GM23338 (cell line): ENCODE measurements at regions not wholly inside any gene's neighbourhood (a gene's known extent, or its start where the extent isn't known, plus 50 kb on each side); places are given as distances from the start of the nearest gene placed in this dataset.

ENCODE experiments used
- ATAC-seq: fragments of 200-7000 bp; cut with Tn5 transposase; 3 replicates; pipeline ENCODE4 v1.9.1; 2020
- DNase-seq: peaks from one replicate; pipeline ENCODE4 v3.0.0-alpha.2; 2015; ENCODE audit warnings: low spot score
- H2AFZ ChIP-seq: fragments of 200-600 bp; sonication (generic); 2 replicates; pipeline ENCODE4 v1.8.0; 2016; ENCODE audit warnings: antibody characterized with exemption, mild to moderate bottlenecking, moderate library complexity
- H3F3A ChIP-seq: fragments of 200-600 bp; sonication (generic); replicated peaks from 2 replicates; pipeline ENCODE4 v1.8.0; 2017; ENCODE audit warnings: antibody characterized with exemption, mixed run types, low read depth
- H3K27ac ChIP-seq: fragments of 200-600 bp; sonication (generic); 2 replicates; pipeline ENCODE4 v1.6.1; 2016; ENCODE audit warnings: low read depth
- H3K27me3 ChIP-seq: fragments of 200-600 bp; sonication (generic); 2 replicates; pipeline ENCODE4 v1.8.0; 2016; ENCODE audit warnings: mild to moderate bottlenecking, mixed run types, moderate library complexity; ENCODE audit not compliant: insufficient read depth
- H3K36me3 ChIP-seq: fragments of 200-600 bp; sonication (generic); 2 replicates; pipeline ENCODE4 v1.8.0; 2016; ENCODE audit warnings: mild to moderate bottlenecking; ENCODE audit not compliant: insufficient read depth
- H3K4me1 ChIP-seq: fragments of 200-600 bp; sonication (generic); 2 replicates; pipeline ENCODE4 v1.8.0; 2016; ENCODE audit warnings: mild to moderate bottlenecking, moderate library complexity; ENCODE audit not compliant: insufficient read depth
- H3K4me2 ChIP-seq: fragments of 200-600 bp; sonication (generic); 2 replicates; pipeline ENCODE4 v1.7.1; 2017; ENCODE audit warnings: mixed run types
- H3K4me3 ChIP-seq: fragments of 200-600 bp; sonication (generic); 2 replicates; pipeline ENCODE4 v1.6.1; 2016; ENCODE audit warnings: mixed run types
- H3K79me2 ChIP-seq: fragments of 200-600 bp; sonication (generic); replicated peaks from 2 replicates; pipeline ENCODE4 v1.8.0; 2017; ENCODE audit warnings: mild to moderate bottlenecking; ENCODE audit not compliant: insufficient read depth
- H3K9me2 ChIP-seq: fragments of 200-600 bp; sonication (generic); 2 replicates; pipeline ENCODE4 v1.8.0; 2017; ENCODE audit not compliant: insufficient read depth
- H4K20me1 ChIP-seq: fragments of 200-600 bp; sonication (generic); replicated peaks from 2 replicates; pipeline ENCODE4 v1.8.0; 2017; ENCODE audit warnings: mild to moderate bottlenecking; ENCODE audit not compliant: insufficient read depth
- H3K27ac Mint-ChIP-seq: 2 replicates; pipeline ENCODE4 v1.8.0; 2020; ENCODE audit warnings: inconsistent platforms, mild to moderate bottlenecking, moderate library complexity, mixed read lengths
- H3K27me3 Mint-ChIP-seq: 3 replicates; pipeline ENCODE4 v1.8.0; 2022; ENCODE audit warnings: low read depth, mild to moderate bottlenecking, moderate library complexity, mixed read lengths, inconsistent platforms; ENCODE audit not compliant: insufficient read depth, poor library complexity
- H3K36me3 Mint-ChIP-seq: 3 replicates; pipeline ENCODE4 v1.8.0; 2021; ENCODE audit warnings: low read depth, mild to moderate bottlenecking, inconsistent platforms, moderate library complexity, mixed read lengths
- H3K4me1 Mint-ChIP-seq: 3 replicates; pipeline ENCODE4 v1.8.0; 2020; ENCODE audit warnings: mild to moderate bottlenecking, inconsistent platforms, mixed read lengths
- H3K4me3 Mint-ChIP-seq: 3 replicates; pipeline ENCODE4 v1.8.0; 2021; ENCODE audit warnings: moderate library complexity, mild to moderate bottlenecking, inconsistent platforms, mixed read lengths
- H3K9me3 Mint-ChIP-seq: 3 replicates; pipeline ENCODE4 v1.8.0; 2020; ENCODE audit warnings: moderate library complexity, mild to moderate bottlenecking, inconsistent platforms, mixed read lengths
- CREB1 ChIP-seq: fragments of 250-450 bp; sonication (Bioruptor Pico); IDR thresholded peaks from 2 replicates; pipeline ENCODE4 v1.5.0; 2020; ENCODE audit warnings: low read depth, mild to moderate bottlenecking, moderate library complexity
- CTCF ChIP-seq, 2 experiments: fragments of 200-600 bp in 1 of 2; sonication (generic) in 1 of 2; conservative IDR thresholded peaks; 2 replicates each; pipeline versions ENCODE4 v1.5.1 to v1.6.1; 2016 to 2017; ENCODE audit warnings: antibody characterized with exemption in 2 of 2, low read depth in 2 of 2, mild to moderate bottlenecking in 2 of 2, moderate library complexity in 1 of 2
- ETS1 ChIP-seq: IDR thresholded peaks from 2 replicates; pipeline ENCODE4 v1.6.1; 2016; ENCODE audit warnings: antibody characterized with exemption
- EZH2 ChIP-seq: fragments of 200-600 bp; sonication (generic); IDR thresholded peaks from one replicate; pipeline ENCODE4 v1.8.0; 2017; ENCODE audit warnings: antibody characterized with exemption, mild to moderate bottlenecking, low read depth; ENCODE audit not compliant: unreplicated experiment
- EZH2phosphoT487 ChIP-seq: fragments of 200-600 bp; sonication (generic); IDR thresholded peaks from one replicate; pipeline ENCODE4 v1.8.1; 2018; ENCODE audit warnings: antibody characterized with exemption; ENCODE audit not compliant: unreplicated experiment
- JUNB ChIP-seq: IDR thresholded peaks from one replicate; pipeline ENCODE4 v1.6.1; 2016; ENCODE audit warnings: antibody characterized with exemption; ENCODE audit not compliant: unreplicated experiment
- NANOG ChIP-seq: IDR thresholded peaks from 2 replicates; pipeline ENCODE4 v1.6.1; 2016; ENCODE audit warnings: antibody characterized with exemption, borderline replicate concordance
- POLR2AphosphoS5 ChIP-seq: IDR thresholded peaks from 2 replicates; pipeline ENCODE4 v1.6.1; 2016; ENCODE audit warnings: antibody characterized with exemption, low read depth
- STAT1 ChIP-seq: IDR thresholded peaks from one replicate; pipeline ENCODE4 v1.6.1; 2016; ENCODE audit warnings: antibody characterized with exemption; ENCODE audit not compliant: unreplicated experiment
- ZNF331 ChIP-seq: fragments of 250-450 bp; sonication (Bioruptor Pico); IDR thresholded peaks from 2 replicates; pipeline ENCODE4 v1.5.0; 2020; ENCODE audit warnings: low read depth, mild to moderate bottlenecking, moderate library complexity
- TF ChIP-seq, protein P1 (sequence below): fragments of 250-450 bp; sonication (Bioruptor Pico); IDR thresholded peaks from 2 replicates; pipeline ENCODE4 v1.5.0; 2020; ENCODE audit warnings: mild to moderate bottlenecking, moderate library complexity
- TF ChIP-seq, protein P2 (sequence below): IDR thresholded peaks from one replicate; pipeline ENCODE4 v1.6.1; 2018; ENCODE audit warnings: antibody characterized with exemption; ENCODE audit not compliant: unreplicated experiment

DNA sequence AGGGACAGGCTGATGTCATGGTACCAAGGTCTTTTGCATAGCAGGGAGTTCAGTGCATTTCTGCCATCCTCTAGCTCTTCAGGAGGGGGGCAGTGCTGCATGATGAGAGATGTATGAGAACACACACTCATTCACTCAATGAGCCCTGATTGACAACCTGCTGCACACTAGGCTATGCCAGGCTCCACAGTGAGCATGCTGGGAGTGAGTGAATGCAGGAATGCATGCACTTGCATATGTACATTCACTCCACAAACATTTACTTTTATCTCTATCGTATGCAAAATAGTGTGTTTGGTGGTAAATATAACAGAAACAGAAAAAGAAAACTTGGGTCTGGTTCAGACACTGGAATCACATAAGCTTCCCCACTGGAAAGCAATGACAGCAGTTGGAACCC, 374.1 kb upstream of the C16orf82 start:
- peaks cover 12% of the 10 kb centered on the region for H3K36me3 Mint-ChIP-seq
- Histone ChIP-seq H3K9me2 (no peaks in the 10 kb centered on the region), H2AFZ (no peak overlapping the region), H3F3A (no peaks in the 10 kb centered on the region), H3K4me2 (no peak overlapping the region), H3K27ac (no peak overlapping the region), H3K4me1 (no peaks in the 10 kb centered on the region), H3K79me2 (no peaks in the 10 kb centered on the region), H4K20me1 (no peaks in the 10 kb centered on the region), H3K27me3 (no peaks in the 10 kb centered on the region), H3K4me3 (no peak overlapping the region), H3K36me3 (no peaks in the 10 kb centered on the region; the same call in 1 of the 2 replicates)
- TF ChIP-seq JUNB: no peak
- TF ChIP-seq ZNF331 (CRISPR knock-in tag): no peak
- TF ChIP-seq, protein P1, sequence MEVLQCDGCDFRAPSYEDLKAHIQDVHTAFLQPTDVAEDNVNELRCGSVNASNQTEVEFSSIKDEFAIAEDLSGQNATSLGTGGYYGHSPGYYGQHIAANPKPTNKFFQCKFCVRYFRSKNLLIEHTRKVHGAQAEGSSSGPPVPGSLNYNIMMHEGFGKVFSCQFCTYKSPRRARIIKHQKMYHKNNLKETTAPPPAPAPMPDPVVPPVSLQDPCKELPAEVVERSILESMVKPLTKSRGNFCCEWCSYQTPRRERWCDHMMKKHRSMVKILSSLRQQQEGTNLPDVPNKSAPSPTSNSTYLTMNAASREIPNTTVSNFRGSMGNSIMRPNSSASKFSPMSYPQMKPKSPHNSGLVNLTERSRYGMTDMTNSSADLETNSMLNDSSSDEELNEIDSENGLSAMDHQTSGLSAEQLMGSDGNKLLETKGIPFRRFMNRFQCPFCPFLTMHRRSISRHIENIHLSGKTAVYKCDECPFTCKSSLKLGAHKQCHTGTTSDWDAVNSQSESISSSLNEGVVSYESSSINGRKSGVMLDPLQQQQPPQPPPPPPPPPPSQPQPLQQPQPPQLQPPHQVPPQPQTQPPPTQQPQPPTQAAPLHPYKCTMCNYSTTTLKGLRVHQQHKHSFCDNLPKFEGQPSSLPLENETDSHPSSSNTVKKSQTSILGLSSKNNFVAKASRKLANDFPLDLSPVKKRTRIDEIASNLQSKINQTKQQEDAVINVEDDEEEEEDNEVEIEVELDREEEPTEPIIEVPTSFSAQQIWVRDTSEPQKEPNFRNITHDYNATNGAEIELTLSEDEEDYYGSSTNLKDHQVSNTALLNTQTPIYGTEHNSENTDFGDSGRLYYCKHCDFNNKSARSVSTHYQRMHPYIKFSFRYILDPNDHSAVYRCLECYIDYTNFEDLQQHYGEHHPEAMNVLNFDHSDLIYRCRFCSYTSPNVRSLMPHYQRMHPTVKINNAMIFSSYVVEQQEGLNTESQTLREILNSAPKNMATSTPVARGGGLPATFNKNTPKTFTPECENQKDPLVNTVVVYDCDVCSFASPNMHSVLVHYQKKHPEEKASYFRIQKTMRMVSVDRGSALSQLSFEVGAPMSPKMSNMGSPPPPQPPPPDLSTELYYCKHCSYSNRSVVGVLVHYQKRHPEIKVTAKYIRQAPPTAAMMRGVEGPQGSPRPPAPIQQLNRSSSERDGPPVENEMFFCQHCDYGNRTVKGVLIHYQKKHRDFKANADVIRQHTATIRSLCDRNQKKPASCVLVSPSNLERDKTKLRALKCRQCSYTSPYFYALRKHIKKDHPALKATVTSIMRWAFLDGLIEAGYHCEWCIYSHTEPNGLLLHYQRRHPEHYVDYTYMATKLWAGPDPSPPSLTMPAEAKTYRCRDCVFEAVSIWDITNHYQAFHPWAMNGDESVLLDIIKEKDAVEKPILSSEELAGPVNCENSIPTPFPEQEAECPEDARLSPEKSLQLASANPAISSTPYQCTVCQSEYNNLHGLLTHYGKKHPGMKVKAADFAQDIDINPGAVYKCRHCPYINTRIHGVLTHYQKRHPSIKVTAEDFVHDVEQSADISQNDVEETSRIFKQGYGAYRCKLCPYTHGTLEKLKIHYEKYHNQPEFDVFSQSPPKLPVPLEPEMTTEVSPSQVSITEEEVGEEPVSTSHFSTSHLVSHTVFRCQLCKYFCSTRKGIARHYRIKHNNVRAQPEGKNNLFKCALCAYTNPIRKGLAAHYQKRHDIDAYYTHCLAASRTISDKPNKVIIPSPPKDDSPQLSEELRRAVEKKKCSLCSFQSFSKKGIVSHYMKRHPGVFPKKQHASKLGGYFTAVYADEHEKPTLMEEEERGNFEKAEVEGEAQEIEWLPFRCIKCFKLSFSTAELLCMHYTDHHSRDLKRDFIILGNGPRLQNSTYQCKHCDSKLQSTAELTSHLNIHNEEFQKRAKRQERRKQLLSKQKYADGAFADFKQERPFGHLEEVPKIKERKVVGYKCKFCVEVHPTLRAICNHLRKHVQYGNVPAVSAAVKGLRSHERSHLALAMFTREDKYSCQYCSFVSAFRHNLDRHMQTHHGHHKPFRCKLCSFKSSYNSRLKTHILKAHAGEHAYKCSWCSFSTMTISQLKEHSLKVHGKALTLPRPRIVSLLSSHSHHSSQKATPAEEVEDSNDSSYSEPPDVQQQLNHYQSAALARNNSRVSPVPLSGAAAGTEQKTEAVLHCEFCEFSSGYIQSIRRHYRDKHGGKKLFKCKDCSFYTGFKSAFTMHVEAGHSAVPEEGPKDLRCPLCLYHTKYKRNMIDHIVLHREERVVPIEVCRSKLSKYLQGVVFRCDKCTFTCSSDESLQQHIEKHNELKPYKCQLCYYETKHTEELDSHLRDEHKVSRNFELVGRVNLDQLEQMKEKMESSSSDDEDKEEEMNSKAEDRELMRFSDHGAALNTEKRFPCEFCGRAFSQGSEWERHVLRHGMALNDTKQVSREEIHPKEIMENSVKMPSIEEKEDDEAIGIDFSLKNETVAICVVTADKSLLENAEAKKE (CRISPR knock-in tag): no peak
- no peak for TF ChIP-seq STAT1
- no peak for TF ChIP-seq ETS1
- TF ChIP-seq CREB1 (CRISPR knock-in tag): no peak
- TF ChIP-seq EZH2phosphoT487: no peak
- no peak for TF ChIP-seq POLR2AphosphoS5
- no peak for TF ChIP-seq EZH2
- TF ChIP-seq CTCF (conservative IDR thresholded peaks at IDR 0.05; ENCODE audit: low read depth in 2 of 2): no peak
- TF ChIP-seq NANOG: no peak
- TF ChIP-seq, protein P2, sequence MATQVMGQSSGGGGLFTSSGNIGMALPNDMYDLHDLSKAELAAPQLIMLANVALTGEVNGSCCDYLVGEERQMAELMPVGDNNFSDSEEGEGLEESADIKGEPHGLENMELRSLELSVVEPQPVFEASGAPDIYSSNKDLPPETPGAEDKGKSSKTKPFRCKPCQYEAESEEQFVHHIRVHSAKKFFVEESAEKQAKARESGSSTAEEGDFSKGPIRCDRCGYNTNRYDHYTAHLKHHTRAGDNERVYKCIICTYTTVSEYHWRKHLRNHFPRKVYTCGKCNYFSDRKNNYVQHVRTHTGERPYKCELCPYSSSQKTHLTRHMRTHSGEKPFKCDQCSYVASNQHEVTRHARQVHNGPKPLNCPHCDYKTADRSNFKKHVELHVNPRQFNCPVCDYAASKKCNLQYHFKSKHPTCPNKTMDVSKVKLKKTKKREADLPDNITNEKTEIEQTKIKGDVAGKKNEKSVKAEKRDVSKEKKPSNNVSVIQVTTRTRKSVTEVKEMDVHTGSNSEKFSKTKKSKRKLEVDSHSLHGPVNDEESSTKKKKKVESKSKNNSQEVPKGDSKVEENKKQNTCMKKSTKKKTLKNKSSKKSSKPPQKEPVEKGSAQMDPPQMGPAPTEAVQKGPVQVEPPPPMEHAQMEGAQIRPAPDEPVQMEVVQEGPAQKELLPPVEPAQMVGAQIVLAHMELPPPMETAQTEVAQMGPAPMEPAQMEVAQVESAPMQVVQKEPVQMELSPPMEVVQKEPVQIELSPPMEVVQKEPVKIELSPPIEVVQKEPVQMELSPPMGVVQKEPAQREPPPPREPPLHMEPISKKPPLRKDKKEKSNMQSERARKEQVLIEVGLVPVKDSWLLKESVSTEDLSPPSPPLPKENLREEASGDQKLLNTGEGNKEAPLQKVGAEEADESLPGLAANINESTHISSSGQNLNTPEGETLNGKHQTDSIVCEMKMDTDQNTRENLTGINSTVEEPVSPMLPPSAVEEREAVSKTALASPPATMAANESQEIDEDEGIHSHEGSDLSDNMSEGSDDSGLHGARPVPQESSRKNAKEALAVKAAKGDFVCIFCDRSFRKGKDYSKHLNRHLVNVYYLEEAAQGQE: no peak
- peaks cover 9% of the 10 kb centered on the region for H3K27me3 Mint-ChIP-seq
- no peak overlapping the region for H3K4me3 Mint-ChIP-seq
- peaks cover 89% of the 10 kb centered on the region for H3K9me3 Mint-ChIP-seq
- DNase-seq (no peak), ATAC-seq (no peak)
- peaks cover 4% of the 10 kb centered on the region; the same call in 1 of the 3 replicates for H3K4me1 Mint-ChIP-seq
- H3K27ac Mint-ChIP-seq: no peak overlapping the region
